HG02571 (cell line): ENCODE measurements at regions not wholly inside any gene's neighbourhood (a gene's known extent, or its start where the extent isn't known, plus 50 kb on each side); places are given as distances from the start of the nearest gene placed in this dataset.

ENCODE experiments used
- ATAC-seq: cut with Tn5 transposase; IDR thresholded peaks from one replicate; pipeline ENCODE4 v1.9.1; 2021; ENCODE audit warnings: mild to moderate bottlenecking, moderate library complexity; ENCODE audit not compliant: unreplicated experiment

- no peak for ATAC-seq
Measured at GRCh38 chr5:35324679-35325078, 94.4 kb upstream of the PRLR start.

- ATAC-seq, result no peak
Measured at GRCh38 chr5:35324201-35324600, 93.9 kb upstream of the PRLR start.

GRCh38 chr5:35320029-35320428, 89.7 kb upstream of the PRLR start:
- ATAC-seq, result peak; percentile 2

- peak; percentile 98 for ATAC-seq
Measured at GRCh38 chr5:35319333-35320002, 89.2 kb upstream of the PRLR start.

- ATAC-seq, result no peak
Measured at GRCh38 chr5:35317586-35317985, 87.3 kb upstream of the PRLR start.

- ATAC-seq, result no peak
Measured at GRCh38 chr5:35316611-35317274, 86.5 kb upstream of the PRLR start.

GRCh38 chr5:35313291-35313690, 83.0 kb upstream of the PRLR start:
- ATAC-seq, result no peak

GRCh38 chr5:35312267-35312666, 82.0 kb upstream of the PRLR start:
- ATAC-seq, result no peak

- ATAC-seq, result no peak
Measured at GRCh38 chr5:35309365-35310130, 79.3 kb upstream of the PRLR start.

GRCh38 chr5:35308421-35308820, 78.1 kb upstream of the PRLR start:
- no peak for ATAC-seq

GRCh38 chr5:35306716-35307365, 76.6 kb upstream of the PRLR start:
- no peak for ATAC-seq

GRCh38 chr5:35305336-35306020, 75.2 kb upstream of the PRLR start:
- ATAC-seq, result no peak

GRCh38 chr5:35304291-35304690, 74.0 kb upstream of the PRLR start:
- ATAC-seq, result no peak

GRCh38 chr5:35303152-35303551, 72.9 kb upstream of the PRLR start:
- ATAC-seq, result peak; percentile 53

GRCh38 chr5:35302544-35302943, 72.3 kb upstream of the PRLR start:
- peak; percentile 89 for ATAC-seq

GRCh38 chr5:35297755-35298154, 67.5 kb upstream of the PRLR start:
- ATAC-seq, result no peak

GRCh38 chr5:35294976-35295375, 64.7 kb upstream of the PRLR start:
- ATAC-seq, result no peak

GRCh38 chr5:35294017-35294416, 63.7 kb upstream of the PRLR start:
- ATAC-seq, result no peak

GRCh38 chr5:35285435-35285834, 55.1 kb upstream of the PRLR start:
- no peak for ATAC-seq

- no peak for ATAC-seq
Measured at GRCh38 chr5:35285011-35285410, 54.7 kb upstream of the PRLR start.

- no peak for ATAC-seq
Measured at GRCh38 chr5:35284364-35284763, 54.1 kb upstream of the PRLR start.
